ENCODE measurements at regions not wholly inside any gene's neighbourhood (a gene's known extent, or its start where the extent isn't known, plus 50 kb on each side); places are given as distances from the start of the nearest gene placed in this dataset.
A peak's percentile ranks its signal among the peaks of the same experiment; 100 is the strongest.
"Not testable (repeated sequence)": the region's sequence is repeated elsewhere in the genome, so short reads cannot be mapped to it uniquely, and the experiment has no call there.

GRCh38 chr7:51386184-51386583 lies 69.6 kb upstream of the COBL start:
- DNase-seq, result not testable (repeated sequence)

- DNase-seq, result not testable (repeated sequence)
Measured at GRCh38 chr7:51382243-51382642, 65.6 kb upstream of the COBL start.

GRCh38 chr7:51376420-51377092 lies 59.9 kb upstream of the COBL start:
- no peak for DNase-seq

GRCh38 chr7:51374936-51375335 lies 58.3 kb upstream of the COBL start:
- DNase-seq, result no peak

- DNase-seq, result not testable (repeated sequence)
Measured at GRCh38 chr7:51373607-51374006, 57.0 kb upstream of the COBL start.

GRCh38 chr7:51369746-51370145 lies 53.1 kb upstream of the COBL start:
- DNase-seq, result no peak

- not testable (repeated sequence) for DNase-seq
Measured at GRCh38 chr7:51369228-51369627, 52.6 kb upstream of the COBL start.

- DNase-seq, result no peak
Measured at GRCh38 chr7:51368334-51368733, 51.7 kb upstream of the COBL start.

- no peak for DNase-seq
Measured at GRCh38 chr7:51367614-51367968, 51.0 kb upstream of the COBL start.

- DNase-seq, result peak; percentile 3
Measured at GRCh38 chr7:51366930-51367613, 50.5 kb upstream of the COBL start.
